ENCODE measurements at regions not wholly inside any gene's neighbourhood (a gene's known extent, or its start where the extent isn't known, plus 50 kb on each side); places are given as distances from the start of the nearest gene placed in this dataset.

DNA sequence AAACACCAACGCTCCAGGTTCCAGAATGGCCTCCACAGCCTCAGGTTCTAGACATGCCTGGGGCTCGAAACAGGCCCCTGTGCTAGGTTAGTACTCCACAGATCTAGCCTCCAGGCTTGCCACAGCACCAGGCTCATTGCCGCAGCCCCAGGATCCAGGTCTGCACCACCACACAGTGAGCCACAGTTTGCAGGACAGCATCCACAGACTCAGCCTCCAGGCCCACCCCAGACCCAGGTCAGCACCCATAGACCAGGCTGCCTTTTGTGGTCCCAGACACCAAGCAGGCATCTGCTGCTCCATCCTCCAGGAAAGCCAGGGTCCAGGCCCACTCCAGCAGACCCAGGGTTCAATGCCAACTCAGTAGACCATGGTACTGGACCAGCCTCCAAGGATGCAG is 132.3 kb upstream of the VSTM2A start:
- ATAC-seq (no peak), DNase-seq (ENCODE audit: low read depth, low spot score) (no peak)
- RAD21 ChIA-PET (ENCODE audit: low non-redundant PET in 1 of 2, low total read pairs in 2 of 2, uncharacterized antibody in 2 of 2, unreplicated experiment in 2 of 2): no interaction called here
- no peak overlapping the region for H3K4me3 ChIP-seq (replicated peaks in 1 of 2; ENCODE audit: low read depth in 1 of 2, low read length in 2 of 2)
- no peaks in the 10 kb centered on the region for H3K9me2 ChIP-seq (ENCODE audit: insufficient read depth)
- H4K20me1 ChIP-seq (ENCODE audit: insufficient read depth): no peaks in the 10 kb centered on the region
- BruUV-seq (replicated peaks): no TSS peak
- H3K79me2 ChIP-seq (ENCODE audit: insufficient read depth, low read length): no peaks in the 10 kb centered on the region
- H3K4me2 ChIP-seq (ENCODE audit: low read length): no peak overlapping the region
- CTCF ChIA-PET: no interaction called here
- no peak overlapping the region for H3K9ac ChIP-seq (ENCODE audit: low read length)
- POLR2A ChIA-PET: no interaction called here
- peaks cover 0 to 18% of the 10 kb centered on the region in 2 experiments; a peak in 1 of 4 replicates for H3K9me3 ChIP-seq (ENCODE audit: control insufficient read depth in 1 of 2, insufficient read depth in 1 of 2, low read depth in 1 of 2, low read length in 2 of 2)
- no peak for TF ChIP-seq CBX3 (IDR thresholded peaks at IDR 0.05; ENCODE audit: low read depth)
- no peak for TF ChIP-seq RAD21 (IDR thresholded peaks at IDR 0.05; ENCODE audit: low read depth)
- TF ChIP-seq, protein P1, sequence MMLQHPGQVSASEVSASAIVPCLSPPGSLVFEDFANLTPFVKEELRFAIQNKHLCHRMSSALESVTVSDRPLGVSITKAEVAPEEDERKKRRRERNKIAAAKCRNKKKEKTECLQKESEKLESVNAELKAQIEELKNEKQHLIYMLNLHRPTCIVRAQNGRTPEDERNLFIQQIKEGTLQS (IDR thresholded peaks at IDR 0.05): no peak
- TF ChIP-seq, protein P2, sequence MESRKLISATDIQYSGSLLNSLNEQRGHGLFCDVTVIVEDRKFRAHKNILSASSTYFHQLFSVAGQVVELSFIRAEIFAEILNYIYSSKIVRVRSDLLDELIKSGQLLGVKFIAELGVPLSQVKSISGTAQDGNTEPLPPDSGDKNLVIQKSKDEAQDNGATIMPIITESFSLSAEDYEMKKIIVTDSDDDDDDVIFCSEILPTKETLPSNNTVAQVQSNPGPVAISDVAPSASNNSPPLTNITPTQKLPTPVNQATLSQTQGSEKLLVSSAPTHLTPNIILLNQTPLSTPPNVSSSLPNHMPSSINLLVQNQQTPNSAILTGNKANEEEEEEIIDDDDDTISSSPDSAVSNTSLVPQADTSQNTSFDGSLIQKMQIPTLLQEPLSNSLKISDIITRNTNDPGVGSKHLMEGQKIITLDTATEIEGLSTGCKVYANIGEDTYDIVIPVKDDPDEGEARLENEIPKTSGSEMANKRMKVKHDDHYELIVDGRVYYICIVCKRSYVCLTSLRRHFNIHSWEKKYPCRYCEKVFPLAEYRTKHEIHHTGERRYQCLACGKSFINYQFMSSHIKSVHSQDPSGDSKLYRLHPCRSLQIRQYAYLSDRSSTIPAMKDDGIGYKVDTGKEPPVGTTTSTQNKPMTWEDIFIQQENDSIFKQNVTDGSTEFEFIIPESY (IDR thresholded peaks at IDR 0.05; ENCODE audit: extremely low read depth, insufficient replicate concordance, low read length): no peak
- no peak for TF ChIP-seq CEBPB (IDR thresholded peaks at IDR 0.05; ENCODE audit: low read depth)
- intact Hi-C loops (cut with micrococcal nuclease): no loop called here
- H3K4me1 ChIP-seq (ENCODE audit: control insufficient read depth in 1 of 2, insufficient read depth in 2 of 2, low read length in 2 of 2): no peaks in the 10 kb centered on the region
- H3K27ac ChIP-seq (ENCODE audit: low read depth, low read length): no peak overlapping the region
- no peaks in the 10 kb centered on the region for H3K36me3 ChIP-seq (ENCODE audit: control insufficient read depth in 1 of 2, insufficient read depth in 2 of 2, low read length in 2 of 2)
- no peak overlapping the region for H2AFZ ChIP-seq (ENCODE audit: low read depth, low read length, poor library complexity, severe bottlenecking)
- no peaks in the 10 kb centered on the region for H3K27me3 ChIP-seq (ENCODE audit: insufficient read depth, low read length)

DNA sequence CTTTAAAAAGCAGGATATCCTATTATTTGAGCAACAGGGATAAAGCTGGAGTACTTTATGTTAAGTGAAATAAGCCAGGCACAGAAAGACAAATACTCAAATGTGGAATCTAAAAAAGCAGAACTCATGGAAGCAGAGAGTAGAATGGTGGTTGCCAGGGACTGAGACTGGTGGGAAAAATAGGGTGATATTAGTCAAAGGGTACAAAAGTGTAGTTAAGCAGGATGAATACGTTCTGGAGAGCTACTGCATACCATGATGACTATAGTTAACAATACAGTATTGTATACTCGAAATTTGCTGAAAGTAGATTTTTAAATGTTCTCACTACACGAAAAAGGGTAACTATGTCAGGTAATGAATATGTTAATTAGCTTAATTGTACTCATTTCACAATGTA is 125.5 kb upstream of the VSTM2A start:
- intact Hi-C loops (cut with micrococcal nuclease): no loop called here
- H4K20me1 ChIP-seq (ENCODE audit: insufficient read depth): no peaks in the 10 kb centered on the region
- ChIA-PET POLR2A (no interaction called here), CTCF (no interaction called here), RAD21 (ENCODE audit: low non-redundant PET in 1 of 2, low total read pairs in 2 of 2, uncharacterized antibody in 2 of 2, unreplicated experiment in 2 of 2) (no interaction called here)
- no TSS peak for BruUV-seq (replicated peaks)
- H3K9ac ChIP-seq (ENCODE audit: low read length): no peak overlapping the region
- H3K27ac ChIP-seq (ENCODE audit: low read depth, low read length): no peak overlapping the region
- H3K4me2 ChIP-seq (ENCODE audit: low read length): no peak overlapping the region
- no peaks in the 10 kb centered on the region for H3K27me3 ChIP-seq (ENCODE audit: insufficient read depth, low read length)
- ATAC-seq: no peak
- no peak overlapping the region for H2AFZ ChIP-seq (ENCODE audit: low read depth, low read length, poor library complexity, severe bottlenecking)
- no peak for DNase-seq (ENCODE audit: low read depth, low spot score)
- no peaks in the 10 kb centered on the region for H3K4me1 ChIP-seq (ENCODE audit: control insufficient read depth in 1 of 2, insufficient read depth in 2 of 2, low read length in 2 of 2)
- no peaks in the 10 kb centered on the region for H3K9me2 ChIP-seq (ENCODE audit: insufficient read depth)
- no peaks in the 10 kb centered on the region for H3K79me2 ChIP-seq (ENCODE audit: insufficient read depth, low read length)
- H3K36me3 ChIP-seq (ENCODE audit: control insufficient read depth in 1 of 2, insufficient read depth in 2 of 2, low read length in 2 of 2): no peaks in the 10 kb centered on the region
- H3K4me3 ChIP-seq (replicated peaks in 1 of 2; ENCODE audit: low read depth in 1 of 2, low read length in 2 of 2): no peak overlapping the region
- peaks cover 0 to 5% of the 10 kb centered on the region in 2 experiments; a peak in 1 of 4 replicates for H3K9me3 ChIP-seq (ENCODE audit: control insufficient read depth in 1 of 2, insufficient read depth in 1 of 2, low read depth in 1 of 2, low read length in 2 of 2)
- TF ChIP-seq TCF7L2 (IDR thresholded peaks at IDR 0.05; ENCODE audit: borderline replicate concordance, extremely low read depth, insufficient read depth, insufficient read length) (no peak), ELF1 (IDR thresholded peaks at IDR 0.05; ENCODE audit: borderline replicate concordance, low read depth) (no peak), EZH2 (IDR thresholded peaks at IDR 0.05) (no peak), ZNF274 (IDR thresholded peaks at IDR 0.05; ENCODE audit: low read depth, low read length) (no peak), POLR2AphosphoS5 (IDR thresholded peaks at IDR 0.05; ENCODE audit: low read depth, low read length) (no peak), CBX3 (IDR thresholded peaks at IDR 0.05; ENCODE audit: low read depth) (no peak), CEBPB (IDR thresholded peaks at IDR 0.05; ENCODE audit: low read depth) (no peak), JUND (IDR thresholded peaks at IDR 0.05) (no peak), FOSL1 (IDR thresholded peaks at IDR 0.05; ENCODE audit: low read depth) (no peak)
- TF ChIP-seq, protein P3, sequence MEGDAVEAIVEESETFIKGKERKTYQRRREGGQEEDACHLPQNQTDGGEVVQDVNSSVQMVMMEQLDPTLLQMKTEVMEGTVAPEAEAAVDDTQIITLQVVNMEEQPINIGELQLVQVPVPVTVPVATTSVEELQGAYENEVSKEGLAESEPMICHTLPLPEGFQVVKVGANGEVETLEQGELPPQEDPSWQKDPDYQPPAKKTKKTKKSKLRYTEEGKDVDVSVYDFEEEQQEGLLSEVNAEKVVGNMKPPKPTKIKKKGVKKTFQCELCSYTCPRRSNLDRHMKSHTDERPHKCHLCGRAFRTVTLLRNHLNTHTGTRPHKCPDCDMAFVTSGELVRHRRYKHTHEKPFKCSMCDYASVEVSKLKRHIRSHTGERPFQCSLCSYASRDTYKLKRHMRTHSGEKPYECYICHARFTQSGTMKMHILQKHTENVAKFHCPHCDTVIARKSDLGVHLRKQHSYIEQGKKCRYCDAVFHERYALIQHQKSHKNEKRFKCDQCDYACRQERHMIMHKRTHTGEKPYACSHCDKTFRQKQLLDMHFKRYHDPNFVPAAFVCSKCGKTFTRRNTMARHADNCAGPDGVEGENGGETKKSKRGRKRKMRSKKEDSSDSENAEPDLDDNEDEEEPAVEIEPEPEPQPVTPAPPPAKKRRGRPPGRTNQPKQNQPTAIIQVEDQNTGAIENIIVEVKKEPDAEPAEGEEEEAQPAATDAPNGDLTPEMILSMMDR (IDR thresholded peaks at IDR 0.05 in 2 of 3, conservative IDR thresholded peaks at IDR 0.05 in 1 of 3; ENCODE audit: borderline replicate concordance in 1 of 3, insufficient read depth in 1 of 3, low read depth in 2 of 3, low read length in 2 of 3): no peak
- TF ChIP-seq, protein P2 (IDR thresholded peaks at IDR 0.05; ENCODE audit: extremely low read depth, insufficient replicate concordance, low read length): no peak

Measured in HCT116 (cell line).